ENCODE measurements at regions not wholly inside any gene's neighbourhood (a gene's known extent, or its start where the extent isn't known, plus 50 kb on each side); places are given as distances from the start of the nearest gene placed in this dataset.

GRCh38 chr4:104811727-104812126 is 317.0 kb upstream of the CXXC4 start:
- no peaks in the 10 kb centered on the region for H3K4me1 Mint-ChIP-seq
- ATAC-seq = no peak
- peaks cover 0 to 10% of the 10 kb centered on the region in 2 donors for H3K9me3 Mint-ChIP-seq
- DNase-seq = no peak
- H3K27me3 Mint-ChIP-seq = no peaks in the 10 kb centered on the region
- no peak overlapping the region for H3K27ac Mint-ChIP-seq
- H3K4me3 Mint-ChIP-seq = no peak overlapping the region

- no peak for DNase-seq
- H3K4me3 Mint-ChIP-seq = no peak overlapping the region
- H3K9me3 Mint-ChIP-seq = peaks cover 0 to 5% of the 10 kb centered on the region in 2 donors
- no peak overlapping the region for H3K27ac Mint-ChIP-seq
- H3K4me1 Mint-ChIP-seq = no peaks in the 10 kb centered on the region
- H3K27me3 Mint-ChIP-seq = no peaks in the 10 kb centered on the region
- no peak for ATAC-seq
Observed at GRCh38 chr4:104815665-104816064, 321.0 kb upstream of the CXXC4 start.

GRCh38 chr4:104818579-104818978 is 323.9 kb upstream of the CXXC4 start:
- no peak overlapping the region for H3K4me3 Mint-ChIP-seq
- no peaks in the 10 kb centered on the region for H3K27me3 Mint-ChIP-seq
- H3K4me1 Mint-ChIP-seq = no peaks in the 10 kb centered on the region
- DNase-seq = no peak
- no peaks in the 10 kb centered on the region for H3K9me3 Mint-ChIP-seq
- H3K27ac Mint-ChIP-seq = no peak overlapping the region
- ATAC-seq = no peak

- peaks cover 6% of the 10 kb centered on the region for H3K27me3 Mint-ChIP-seq
- DNase-seq = no peak
- H3K27ac Mint-ChIP-seq = no peak overlapping the region
- no peaks in the 10 kb centered on the region for H3K4me1 Mint-ChIP-seq
- ATAC-seq = no peak
- H3K4me3 Mint-ChIP-seq = no peak overlapping the region
- H3K9me3 Mint-ChIP-seq = peaks cover 0 to 5% of the 10 kb centered on the region in 2 donors
Observed at GRCh38 chr4:104826171-104826570, 320.5 kb upstream of the TET2 start.

GRCh38 chr4:104829761-104830160 is 316.9 kb upstream of the TET2 start:
- H3K27ac Mint-ChIP-seq = no peak overlapping the region
- H3K9me3 Mint-ChIP-seq = peaks cover 0 to 5% of the 10 kb centered on the region in 2 donors
- no peak overlapping the region for H3K4me3 Mint-ChIP-seq
- DNase-seq (no peak), ATAC-seq (no peak)
- no peaks in the 10 kb centered on the region for H3K4me1 Mint-ChIP-seq
- H3K27me3 Mint-ChIP-seq = peaks cover 6% of the 10 kb centered on the region

- Mint-ChIP-seq H3K27ac (no peak overlapping the region), H3K27me3 (no peaks in the 10 kb centered on the region), H3K9me3 (no peaks in the 10 kb centered on the region), H3K4me3 (no peak overlapping the region), H3K4me1 (no peaks in the 10 kb centered on the region)
- no peak for DNase-seq
- ATAC-seq = no peak
Observed at GRCh38 chr4:104848597-104849225, 298.0 kb upstream of the TET2 start.

- Mint-ChIP-seq H3K4me3 (no peak overlapping the region), H3K27me3 (no peaks in the 10 kb centered on the region), H3K27ac (no peak overlapping the region), H3K4me1 (peaks cover 4% of the 10 kb centered on the region), H3K9me3 (peaks cover 0 to 5% of the 10 kb centered on the region in 2 donors)
- ATAC-seq = no peak
- DNase-seq = no peak
Observed at GRCh38 chr4:104859601-104860237, 287.0 kb upstream of the TET2 start.

GRCh38 chr4:104860238-104861123 is 286.2 kb upstream of the TET2 start:
- peak; percentile 62 for ATAC-seq
- no peaks in the 10 kb centered on the region for H3K27me3 Mint-ChIP-seq

GRCh38 chr4:104866809-104867208 is 279.9 kb upstream of the TET2 start:
- no peak for DNase-seq
- no peak overlapping the region for H3K27ac Mint-ChIP-seq
- H3K27me3 Mint-ChIP-seq = peaks cover 7% of the 10 kb centered on the region
- H3K4me3 Mint-ChIP-seq = no peak overlapping the region
- no peak for ATAC-seq
- H3K9me3 Mint-ChIP-seq = peaks cover 0 to 5% of the 10 kb centered on the region in 2 donors
- peaks cover 4% of the 10 kb centered on the region for H3K4me1 Mint-ChIP-seq

More at GRCh38 chr4:104860238-104861123, 286.2 kb upstream of the TET2 start:
- Mint-ChIP-seq H3K4me3 (no peak overlapping the region), H3K9me3 (peaks cover 0 to 5% of the 10 kb centered on the region in 2 donors), H3K27ac (no peak overlapping the region), H3K4me1 (peaks cover 4% of the 10 kb centered on the region)
- peak; percentile 43 to 55 for DNase-seq

- DNase-seq = no peak
- Mint-ChIP-seq H3K4me3 (no peak overlapping the region), H3K27ac (no peak overlapping the region), H3K4me1 (peaks cover 4% of the 10 kb centered on the region), H3K27me3 (peaks cover 11% of the 10 kb centered on the region), H3K9me3 (no peaks in the 10 kb centered on the region)
- no peak for ATAC-seq
Observed at GRCh38 chr4:104868533-104868932, 278.1 kb upstream of the TET2 start.

- no peak for ATAC-seq
- no peak overlapping the region for H3K4me3 Mint-ChIP-seq
Observed at GRCh38 chr4:104868958-104869357, 277.7 kb upstream of the TET2 start.

GRCh38 chr4:104869831-104870230 is 276.8 kb upstream of the TET2 start:
- DNase-seq (no peak), ATAC-seq (no peak)
- peaks cover 11% of the 10 kb centered on the region for H3K27me3 Mint-ChIP-seq
- no peaks in the 10 kb centered on the region for H3K4me1 Mint-ChIP-seq
- no peak overlapping the region for H3K4me3 Mint-ChIP-seq
- no peak overlapping the region for H3K27ac Mint-ChIP-seq
- no peaks in the 10 kb centered on the region for H3K9me3 Mint-ChIP-seq

More at GRCh38 chr4:104868958-104869357, 277.7 kb upstream of the TET2 start:
- peaks cover 4% of the 10 kb centered on the region for H3K4me1 Mint-ChIP-seq
- peaks cover 11% of the 10 kb centered on the region for H3K27me3 Mint-ChIP-seq
- H3K27ac Mint-ChIP-seq = no peak overlapping the region
- no peak for DNase-seq
- H3K9me3 Mint-ChIP-seq = no peaks in the 10 kb centered on the region

GRCh38 chr4:104870495-104871233 is 276.0 kb upstream of the TET2 start:
- ATAC-seq (no peak), DNase-seq (no peak)
- Mint-ChIP-seq H3K4me1 (no peaks in the 10 kb centered on the region), H3K9me3 (peaks cover 0 to 6% of the 10 kb centered on the region in 2 donors), H3K27ac (no peak overlapping the region), H3K4me3 (no peak overlapping the region), H3K27me3 (peaks cover 11% of the 10 kb centered on the region)

- Mint-ChIP-seq H3K4me1 (peaks cover 17% of the 10 kb centered on the region), H3K9me3 (peaks cover 0 to 16% of the 10 kb centered on the region in 2 donors), H3K4me3 (peak overlapping the region; percentile 46 to 71), H3K27me3 (peaks cover 8% of the 10 kb centered on the region), H3K27ac (no peak overlapping the region)
- DNase-seq (no peak), ATAC-seq (peak; percentile 55)
Observed at GRCh38 chr4:104878936-104879335, 267.7 kb upstream of the TET2 start.

GRCh38 chr4:104879367-104879766 is 267.3 kb upstream of the TET2 start:
- Mint-ChIP-seq H3K9me3 (peaks cover 0 to 16% of the 10 kb centered on the region in 2 donors), H3K27me3 (peaks cover 8% of the 10 kb centered on the region), H3K4me1 (peaks cover 17% of the 10 kb centered on the region), H3K27ac (no peak overlapping the region), H3K4me3 (peak overlapping the region; percentile 46 to 71)
- DNase-seq = peak in 1 of 2 donors; percentile 10
- peak; percentile 79 for ATAC-seq
